GM12873 (cell line): ENCODE measurements at regions not wholly inside any gene's neighbourhood (a gene's known extent, or its start where the extent isn't known, plus 50 kb on each side); places are given as distances from the start of the nearest gene placed in this dataset.

ENCODE experiments used
- TF ChIP-seq, protein P1 (sequence below): IDR thresholded peaks from 2 replicates; pipeline ENCODE4 v1.5.1; 2012; ENCODE audit warnings: low read depth, mild to moderate bottlenecking, moderate library complexity, low read length, control low read depth; ENCODE audit not compliant: insufficient read depth; ENCODE audit errors: missing control alignments

DNA sequence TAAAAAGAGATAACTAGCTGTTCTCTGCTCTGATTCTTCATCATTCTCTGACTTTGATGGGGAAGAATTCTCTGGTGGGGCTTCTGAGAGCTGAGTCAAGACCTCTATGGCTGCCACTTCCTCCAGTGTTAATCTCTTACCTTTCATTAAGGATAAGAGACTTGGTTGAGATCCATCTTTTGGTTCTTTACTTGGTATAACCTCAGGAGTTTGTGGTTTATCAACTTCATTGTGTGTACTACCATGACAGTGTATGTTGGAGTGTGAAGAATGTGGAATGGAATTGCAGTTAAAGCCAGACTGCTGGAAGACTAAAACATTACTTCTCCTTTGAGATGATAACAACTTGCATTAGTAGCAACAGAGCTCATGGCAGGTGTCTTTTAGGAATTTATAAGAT lies 222.0 kb downstream of the SLITRK5 start:
- TF ChIP-seq, protein P1, sequence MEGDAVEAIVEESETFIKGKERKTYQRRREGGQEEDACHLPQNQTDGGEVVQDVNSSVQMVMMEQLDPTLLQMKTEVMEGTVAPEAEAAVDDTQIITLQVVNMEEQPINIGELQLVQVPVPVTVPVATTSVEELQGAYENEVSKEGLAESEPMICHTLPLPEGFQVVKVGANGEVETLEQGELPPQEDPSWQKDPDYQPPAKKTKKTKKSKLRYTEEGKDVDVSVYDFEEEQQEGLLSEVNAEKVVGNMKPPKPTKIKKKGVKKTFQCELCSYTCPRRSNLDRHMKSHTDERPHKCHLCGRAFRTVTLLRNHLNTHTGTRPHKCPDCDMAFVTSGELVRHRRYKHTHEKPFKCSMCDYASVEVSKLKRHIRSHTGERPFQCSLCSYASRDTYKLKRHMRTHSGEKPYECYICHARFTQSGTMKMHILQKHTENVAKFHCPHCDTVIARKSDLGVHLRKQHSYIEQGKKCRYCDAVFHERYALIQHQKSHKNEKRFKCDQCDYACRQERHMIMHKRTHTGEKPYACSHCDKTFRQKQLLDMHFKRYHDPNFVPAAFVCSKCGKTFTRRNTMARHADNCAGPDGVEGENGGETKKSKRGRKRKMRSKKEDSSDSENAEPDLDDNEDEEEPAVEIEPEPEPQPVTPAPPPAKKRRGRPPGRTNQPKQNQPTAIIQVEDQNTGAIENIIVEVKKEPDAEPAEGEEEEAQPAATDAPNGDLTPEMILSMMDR, result no peak

DNA sequence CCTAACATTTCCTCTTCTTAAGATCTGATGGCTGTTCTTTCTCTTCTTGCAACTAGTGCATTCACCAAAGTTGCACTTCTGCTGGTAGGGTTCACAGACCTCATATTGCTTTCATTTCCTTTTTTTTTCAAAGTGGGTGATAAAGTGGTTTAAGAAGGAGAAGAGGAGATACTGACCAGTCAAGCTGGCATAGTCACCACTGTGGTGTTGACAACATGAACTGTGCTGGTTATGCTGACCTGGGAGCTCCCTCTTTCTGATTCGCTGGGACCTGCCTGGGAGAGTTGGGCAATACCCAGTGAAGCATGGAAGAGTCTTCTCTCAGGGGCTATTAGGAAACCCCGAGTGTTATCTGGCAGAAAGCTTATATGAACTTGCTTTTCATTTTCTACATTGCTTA lies 222.9 kb downstream of the SLITRK5 start:
- TF ChIP-seq, protein P1, result no peak

DNA sequence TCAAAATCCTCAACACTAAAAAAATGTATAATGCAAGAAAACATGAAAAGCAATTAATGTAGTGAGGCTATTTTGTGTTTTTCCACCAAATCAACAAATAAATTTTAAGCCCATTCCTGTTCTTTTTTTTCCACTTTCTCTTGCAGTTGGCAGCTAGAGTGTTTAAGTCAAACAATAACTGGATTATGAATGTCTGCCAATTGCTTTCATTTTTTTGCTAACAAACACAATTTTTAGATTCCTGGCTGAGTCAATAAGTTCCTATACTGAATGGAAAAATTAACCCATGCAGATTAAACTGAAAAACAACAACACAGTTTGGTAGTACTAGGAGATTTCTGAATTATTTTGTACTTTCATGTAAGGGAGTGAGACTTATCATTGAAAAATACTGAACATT lies 232.4 kb downstream of the SLITRK5 start:
- TF ChIP-seq, protein P1, result no peak

DNA sequence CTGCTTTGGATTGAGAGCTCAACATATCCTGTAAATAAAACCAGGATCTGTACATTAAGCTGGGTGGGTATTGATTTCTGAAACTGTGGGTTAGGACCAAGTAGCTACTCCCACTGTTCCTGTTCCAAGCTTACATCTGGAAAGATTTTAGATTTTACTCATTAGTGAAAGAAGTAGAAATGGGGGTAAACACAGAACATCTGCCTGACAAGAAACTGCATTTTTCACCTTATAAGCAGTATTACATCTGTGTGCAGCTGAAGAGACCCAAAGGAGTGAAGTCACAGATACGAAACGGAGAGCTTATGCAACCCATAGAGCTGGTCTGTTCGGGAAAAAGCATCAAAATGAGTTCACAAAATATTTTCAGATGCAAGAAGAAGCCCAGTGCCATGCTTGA lies 235.2 kb downstream of the SLITRK5 start:
- TF ChIP-seq, protein P1, result no peak

DNA sequence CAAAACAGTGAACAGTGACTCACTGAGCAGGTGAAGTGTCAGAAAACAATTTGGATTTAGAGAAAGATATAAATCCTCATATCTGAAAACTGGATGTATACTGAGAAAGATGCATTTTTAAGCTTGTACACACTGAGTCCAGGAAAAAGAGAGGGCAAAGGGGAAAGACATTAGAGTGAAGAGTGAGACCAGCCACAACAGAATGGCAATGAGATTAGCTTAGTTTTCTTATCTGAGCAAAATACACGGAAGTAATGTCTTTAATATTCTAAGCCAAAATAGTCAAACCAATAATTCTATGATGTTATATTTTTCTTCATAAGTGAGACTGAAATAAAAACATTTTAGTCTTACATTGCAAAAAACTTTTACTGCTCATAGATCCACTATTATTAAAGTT lies 236.0 kb downstream of the SLITRK5 start:
- TF ChIP-seq, protein P1, result no peak

DNA sequence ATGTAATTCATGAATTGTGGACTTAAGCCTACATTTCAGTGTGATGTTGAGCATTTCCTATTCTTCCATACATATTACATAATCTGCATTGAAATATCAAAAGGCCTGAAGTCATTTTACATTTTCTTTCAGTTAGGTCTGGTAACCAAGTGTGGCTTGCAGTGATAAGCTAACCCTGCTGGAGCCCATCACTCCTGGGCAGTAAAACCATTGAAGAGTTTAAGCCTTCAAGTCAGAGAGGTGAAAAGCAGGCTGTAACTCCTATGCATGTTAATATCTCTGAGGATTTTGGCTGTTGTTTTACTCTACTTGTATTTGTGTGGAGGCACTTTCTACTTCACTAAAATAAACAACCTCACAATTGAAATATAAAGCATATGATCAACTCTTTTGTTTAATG lies 248.8 kb downstream of the SLITRK5 start:
- TF ChIP-seq, protein P1, result no peak

DNA sequence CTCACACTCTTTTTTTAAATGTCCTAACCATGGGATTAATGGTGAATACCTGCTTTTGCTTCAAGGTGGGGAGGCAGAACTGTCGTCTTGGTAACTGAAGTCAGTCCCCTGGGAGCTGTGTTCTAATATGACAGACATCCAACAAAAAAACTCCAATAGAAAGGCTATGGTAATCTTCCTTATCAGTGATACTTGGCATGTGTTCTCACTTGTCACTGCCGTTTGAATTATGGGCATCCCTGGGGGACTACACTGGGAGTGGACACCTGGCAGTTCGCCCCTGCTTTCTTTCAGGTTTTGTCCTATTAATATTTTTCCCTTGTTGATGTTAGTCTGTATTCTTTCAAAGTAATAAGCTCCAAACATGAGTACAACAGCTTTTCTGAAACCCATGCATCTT lies 252.6 kb downstream of the SLITRK5 start:
- TF ChIP-seq, protein P1, result no peak
